Mammary epithelial cell (primary cell): ENCODE measurements at regions not wholly inside any gene's neighbourhood (a gene's known extent, or its start where the extent isn't known, plus 50 kb on each side); places are given as distances from the start of the nearest gene placed in this dataset.

ENCODE experiments used
- EZH2 ChIP-seq: IDR thresholded peaks from 2 replicates; pipeline ENCODE4 v1.6.1; 2012; ENCODE audit warnings: low read length, inconsistent platforms, borderline replicate concordance
- TF ChIP-seq, protein P1 (sequence below), 2 donors: IDR thresholded peaks in 1 of 2; conservative IDR thresholded peaks in 1 of 2; 2 replicates each; pipeline ENCODE4 v1.5.1; 2011 to 2012; ENCODE audit warnings: inconsistent platforms in 2 of 2, low read length in 2 of 2, mild to moderate bottlenecking in 2 of 2, control low read depth in 1 of 2, low read depth in 1 of 2; ENCODE audit not compliant: insufficient read depth in 1 of 2; ENCODE audit errors: extremely low read depth in 1 of 2

DNA sequence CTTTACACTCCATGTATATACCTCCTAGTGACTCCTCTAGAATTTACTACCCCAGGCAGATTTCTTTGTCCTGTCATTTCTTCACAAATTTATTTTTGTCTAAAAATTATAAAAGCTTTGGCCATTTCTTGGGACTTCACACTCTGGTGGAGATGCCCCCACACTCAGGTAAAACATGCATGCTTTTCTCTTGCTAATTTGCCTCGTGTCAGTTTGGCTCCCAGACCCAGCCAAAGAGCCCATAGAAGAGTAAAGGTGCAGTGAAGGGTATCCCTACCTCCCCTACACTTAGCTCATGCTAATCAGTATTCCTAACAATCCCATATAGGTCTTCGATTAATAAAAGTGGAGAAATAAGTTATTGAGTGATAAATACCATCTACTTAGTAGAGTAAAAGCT lies 256.5 kb upstream of the KRR1 start:
- TF ChIP-seq, protein P1, sequence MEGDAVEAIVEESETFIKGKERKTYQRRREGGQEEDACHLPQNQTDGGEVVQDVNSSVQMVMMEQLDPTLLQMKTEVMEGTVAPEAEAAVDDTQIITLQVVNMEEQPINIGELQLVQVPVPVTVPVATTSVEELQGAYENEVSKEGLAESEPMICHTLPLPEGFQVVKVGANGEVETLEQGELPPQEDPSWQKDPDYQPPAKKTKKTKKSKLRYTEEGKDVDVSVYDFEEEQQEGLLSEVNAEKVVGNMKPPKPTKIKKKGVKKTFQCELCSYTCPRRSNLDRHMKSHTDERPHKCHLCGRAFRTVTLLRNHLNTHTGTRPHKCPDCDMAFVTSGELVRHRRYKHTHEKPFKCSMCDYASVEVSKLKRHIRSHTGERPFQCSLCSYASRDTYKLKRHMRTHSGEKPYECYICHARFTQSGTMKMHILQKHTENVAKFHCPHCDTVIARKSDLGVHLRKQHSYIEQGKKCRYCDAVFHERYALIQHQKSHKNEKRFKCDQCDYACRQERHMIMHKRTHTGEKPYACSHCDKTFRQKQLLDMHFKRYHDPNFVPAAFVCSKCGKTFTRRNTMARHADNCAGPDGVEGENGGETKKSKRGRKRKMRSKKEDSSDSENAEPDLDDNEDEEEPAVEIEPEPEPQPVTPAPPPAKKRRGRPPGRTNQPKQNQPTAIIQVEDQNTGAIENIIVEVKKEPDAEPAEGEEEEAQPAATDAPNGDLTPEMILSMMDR (conservative IDR thresholded peaks at IDR 0.05 in 1 of 2, IDR thresholded peaks at IDR 0.05 in 1 of 2; ENCODE audit: extremely low read depth in 1 of 2, insufficient read depth in 1 of 2, low read depth in 1 of 2, low read length in 2 of 2): no peak
- no peak for TF ChIP-seq EZH2
